Endothelial cell of umbilical vein (primary cell): ENCODE measurements at regions not wholly inside any gene's neighbourhood (a gene's known extent, or its start where the extent isn't known, plus 50 kb on each side); places are given as distances from the start of the nearest gene placed in this dataset.

Source experiments
- BruUV-seq: library from RNA; stranded (reverse); fragments of 400-500 nt; replicated peaks from 2 replicates; lab custom pipeline; 2021; lab: Mats Ljungman, UMichigan
- CTCF ChIA-PET: fragments of 300-600, 350-600 bp; sonication (Branson Sonifier 250); formaldehyde crosslinking; loops from one replicate; lab custom pipeline; 2021; ENCODE audit warnings: antibody characterized with exemption, inconsistent platforms; lab: Charles Lee
- POLR2A ChIA-PET: fragments of 300-600, 350-600 bp; sonication (Branson Sonifier 250); formaldehyde crosslinking; loops from one replicate; lab custom pipeline; 2021; ENCODE audit warnings: antibody characterized with exemption, inconsistent platforms; lab: Charles Lee
- DNase-seq: peaks from one replicate; pipeline ENCODE4 v3.0.0-alpha.2; 2011; ENCODE audit warnings: low read depth, low spot score
- FAIRE-seq: peaks from 2 replicates; lab custom pipeline; 2011; peaks lifted over from hg19 to GRCh38; lab: Jason Lieb, UNC
- H2AFZ ChIP-seq: 2 replicates; pipeline ENCODE4 v1.6.0; 2012; ENCODE audit warnings: low read depth, low read length, control low read depth, inconsistent platforms
- H3K27ac ChIP-seq: 2 replicates; pipeline ENCODE4 v1.5.1; 2011; ENCODE audit warnings: low read depth, mild to moderate bottlenecking, control low read depth, low read length, moderate library complexity; ENCODE audit not compliant: insufficient read depth
- H3K27me3 ChIP-seq, 2 experiments: 2 replicates each; pipeline versions ENCODE4 v1.6.0 to v1.6.1; 2011; ENCODE audit warnings: low read length in 2 of 2, mixed read lengths in 1 of 2; ENCODE audit not compliant: control insufficient read depth in 2 of 2, insufficient read depth in 2 of 2
- H3K36me3 ChIP-seq, 2 experiments: 2 replicates in 1 of 2; 3 replicates in 1 of 2; pipeline ENCODE4 v1.5.1; 2011; ENCODE audit warnings: low read length in 2 of 2, mild to moderate bottlenecking in 1 of 2, moderate library complexity in 1 of 2; ENCODE audit not compliant: control insufficient read depth in 2 of 2, insufficient read depth in 2 of 2; ENCODE audit errors: extremely low read depth in 1 of 2
- H3K4me1 ChIP-seq: 3 replicates; pipeline ENCODE4 v1.5.1; 2011; ENCODE audit warnings: mild to moderate bottlenecking, low read length; ENCODE audit not compliant: control insufficient read depth, insufficient read depth; ENCODE audit errors: extremely low read depth
- H3K4me2 ChIP-seq: 2 replicates; pipeline ENCODE4 v1.6.1; 2011; ENCODE audit warnings: low read length, control low read depth, mixed read lengths; ENCODE audit not compliant: insufficient read depth
- H3K4me3 ChIP-seq, 3 experiments: fragments of 200-600 bp in 1 of 3; sonication (generic), shearing (Covaris generic) in 1 of 3; replicated peaks in 1 of 3; 2 replicates each; pipeline ENCODE4 v1.5.1; 2011 to 2016; ENCODE audit warnings: control low read depth in 3 of 3, low read length in 3 of 3, mild to moderate bottlenecking in 2 of 3, inconsistent platforms in 1 of 3, low read depth in 1 of 3, moderate library complexity in 1 of 3; ENCODE audit not compliant: insufficient read depth in 1 of 3
- H3K79me2 ChIP-seq: 2 replicates; pipeline ENCODE4 v1.6.0; 2012; ENCODE audit warnings: low read length, inconsistent platforms; ENCODE audit not compliant: control insufficient read depth, insufficient read depth
- H3K9ac ChIP-seq: replicated peaks from 2 replicates; pipeline ENCODE3; 2011; ENCODE audit warnings: low read length, control low read depth; ENCODE audit not compliant: insufficient read depth; ENCODE audit errors: extremely low read depth
- H3K9me1 ChIP-seq: replicated peaks from 3 replicates; pipeline ENCODE4 v1.6.0; 2011; ENCODE audit warnings: mild to moderate bottlenecking, low read length; ENCODE audit not compliant: control insufficient read depth, insufficient read depth; ENCODE audit errors: extremely low read depth
- H3K9me3 ChIP-seq: replicated peaks from 2 replicates; pipeline ENCODE4 v1.5.1; 2012; ENCODE audit warnings: low read length, inconsistent platforms; ENCODE audit not compliant: control insufficient read depth, insufficient read depth
- H4K20me1 ChIP-seq: replicated peaks from 2 replicates; pipeline ENCODE3; 2011; ENCODE audit warnings: mild to moderate bottlenecking, low read length; ENCODE audit not compliant: control insufficient read depth, insufficient read depth; ENCODE audit errors: extremely low read depth
- EZH2 ChIP-seq: IDR thresholded peaks from 2 replicates; pipeline ENCODE4 v1.6.1; 2012; ENCODE audit warnings: borderline replicate concordance, low read depth, mild to moderate bottlenecking, moderate library complexity, low read length, inconsistent platforms; ENCODE audit not compliant: severe bottlenecking
- FOS ChIP-seq: IDR thresholded peaks from 2 replicates; pipeline ENCODE4 v1.6.1; 2011; ENCODE audit warnings: mild to moderate bottlenecking, low read length, moderate library complexity, borderline replicate concordance; ENCODE audit not compliant: insufficient read depth
- JUN ChIP-seq: IDR thresholded peaks from 2 replicates; pipeline ENCODE4 v1.6.1; 2011; ENCODE audit warnings: borderline replicate concordance, low read depth; ENCODE audit not compliant: insufficient read length, insufficient read depth
- MYC ChIP-seq: IDR thresholded peaks from one replicate; pipeline ENCODE4 v1.6.1; 2011; ENCODE audit warnings: mild to moderate bottlenecking, low read depth, low read length
- POLR2A ChIP-seq: IDR thresholded peaks from 2 replicates; pipeline ENCODE4 v1.6.1; 2012; ENCODE audit warnings: low read depth, mild to moderate bottlenecking, control low read depth, low read length
- dilution Hi-C: fragments of 300-500 bp; cut with MboI; formaldehyde crosslinking; loops from one replicate; pipeline ENCODE4 v1.15.0; 2019; ENCODE audit warnings: low sequenced_read_pairs; ENCODE audit not compliant: extremely low pct_ligation_motif_present
- intact Hi-C: fragments of 100-400 bp; cut with micrococcal nuclease; formaldehyde crosslinking; loops from one replicate; pipeline ENCODE4 v1.10.0; 2022
- TF ChIP-seq, protein P1 (sequence below), 2 donors: IDR thresholded peaks; 1 replicate in 1 of 2; 2 replicates in 1 of 2; pipeline ENCODE4 v1.5.1; 2011; ENCODE audit warnings: low read length in 2 of 2, mild to moderate bottlenecking in 2 of 2, moderate library complexity in 2 of 2, control low read depth in 1 of 2, inconsistent platforms in 1 of 2, low read depth in 1 of 2; ENCODE audit not compliant: insufficient read depth in 1 of 2; ENCODE audit errors: extremely low read depth in 1 of 2

DNA sequence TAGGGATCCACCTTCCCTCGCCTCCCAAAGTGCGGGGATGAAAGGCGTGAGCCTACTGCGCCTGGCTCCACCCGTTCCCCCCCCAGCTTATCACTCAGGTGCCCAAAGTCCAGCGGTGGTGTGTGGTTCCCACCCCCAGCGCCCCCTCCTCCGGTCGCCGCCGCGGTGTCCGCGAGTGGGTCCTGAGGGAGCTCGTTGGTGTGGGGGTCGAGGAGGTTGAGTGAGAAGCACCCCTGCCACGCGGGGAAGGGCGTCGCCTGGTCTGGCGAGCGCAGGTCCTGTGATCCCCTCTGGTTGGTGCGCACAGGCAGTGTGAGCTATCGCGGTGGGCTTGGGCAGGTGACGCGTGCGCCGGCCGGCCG is 3900.6 kb upstream of the OR11H1 start:
- intact Hi-C loops, result no loop called here
- BruUV-seq, result no TSS peak

More for the DNA sequence above, 3900.6 kb upstream of the OR11H1 start:
- Histone ChIP-seq H3K79me2 (no peaks in the 10 kb centered on the region), H4K20me1 (no peaks in the 10 kb centered on the region), H3K27ac (no peak overlapping the region), H3K4me3 (no peak overlapping the region), H3K9ac (no peak overlapping the region), H3K36me3 (no peaks in the 10 kb centered on the region), H3K27me3 (no peaks in the 10 kb centered on the region), H3K4me2 (no peak overlapping the region), H3K9me3 (peaks cover 24% of the 10 kb centered on the region), H2AFZ (no peak overlapping the region), H3K9me1 (no peaks in the 10 kb centered on the region), H3K4me1 (no peaks in the 10 kb centered on the region)
- TF ChIP-seq EZH2, result no peak
- TF ChIP-seq MYC, result no peak
- no peak for TF ChIP-seq FOS
- TF ChIP-seq POLR2A, result no peak
- TF ChIP-seq JUN, result no peak
- TF ChIP-seq, protein P1, sequence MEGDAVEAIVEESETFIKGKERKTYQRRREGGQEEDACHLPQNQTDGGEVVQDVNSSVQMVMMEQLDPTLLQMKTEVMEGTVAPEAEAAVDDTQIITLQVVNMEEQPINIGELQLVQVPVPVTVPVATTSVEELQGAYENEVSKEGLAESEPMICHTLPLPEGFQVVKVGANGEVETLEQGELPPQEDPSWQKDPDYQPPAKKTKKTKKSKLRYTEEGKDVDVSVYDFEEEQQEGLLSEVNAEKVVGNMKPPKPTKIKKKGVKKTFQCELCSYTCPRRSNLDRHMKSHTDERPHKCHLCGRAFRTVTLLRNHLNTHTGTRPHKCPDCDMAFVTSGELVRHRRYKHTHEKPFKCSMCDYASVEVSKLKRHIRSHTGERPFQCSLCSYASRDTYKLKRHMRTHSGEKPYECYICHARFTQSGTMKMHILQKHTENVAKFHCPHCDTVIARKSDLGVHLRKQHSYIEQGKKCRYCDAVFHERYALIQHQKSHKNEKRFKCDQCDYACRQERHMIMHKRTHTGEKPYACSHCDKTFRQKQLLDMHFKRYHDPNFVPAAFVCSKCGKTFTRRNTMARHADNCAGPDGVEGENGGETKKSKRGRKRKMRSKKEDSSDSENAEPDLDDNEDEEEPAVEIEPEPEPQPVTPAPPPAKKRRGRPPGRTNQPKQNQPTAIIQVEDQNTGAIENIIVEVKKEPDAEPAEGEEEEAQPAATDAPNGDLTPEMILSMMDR (IDR thresholded peaks at IDR 0.05; ENCODE audit: extremely low read depth in 1 of 2, insufficient read depth in 1 of 2, low read depth in 1 of 2, low read length in 2 of 2), result no peak
- CTCF ChIA-PET, result no interaction called here
- POLR2A ChIA-PET, result no interaction called here
- dilution Hi-C loops, result no loop called here
- DNase-seq, result peak; percentile 23
- FAIRE-seq, result no peak
